GM18951 (cell line): ENCODE measurements at regions not wholly inside any gene's neighbourhood (a gene's known extent, or its start where the extent isn't known, plus 50 kb on each side); places are given as distances from the start of the nearest gene placed in this dataset.

Source experiments
- POLR2A ChIP-seq: IDR thresholded peaks from 4 replicates; pipeline ENCODE4 v1.6.1; 2011; ENCODE audit warnings: mild to moderate bottlenecking; ENCODE audit not compliant: insufficient read length, insufficient read depth; ENCODE audit errors: extremely low read depth
- in situ Hi-C: fragments of 300-500 bp; cut with MboI; formaldehyde crosslinking; loops from one replicate; pipeline ENCODE4 v1.12.0; 2022; ENCODE audit warnings: low sequenced_read_pairs, mixed read lengths, inconsistent platforms; ENCODE audit not compliant: unreplicated experiment

DNA sequence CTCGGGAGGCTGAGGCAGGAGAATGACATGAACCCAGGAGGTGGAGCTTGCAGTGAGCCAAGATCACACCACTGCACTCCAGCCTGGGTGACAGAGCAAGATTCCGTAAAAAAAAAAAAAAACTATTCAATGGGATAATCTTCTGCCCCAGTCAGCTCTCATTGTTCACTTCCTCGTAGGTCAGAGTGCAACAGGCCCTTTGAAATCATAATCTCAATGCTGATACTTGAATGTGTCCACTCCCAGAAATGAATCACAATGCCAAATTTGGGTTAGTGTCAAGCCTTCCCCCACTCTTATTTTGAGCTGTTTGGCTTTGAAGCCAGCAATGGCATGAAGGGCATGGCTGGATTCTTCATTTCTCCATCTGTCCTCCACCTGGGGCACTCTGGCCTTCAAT, 610.3 kb upstream of the KLF4 start:
- TF ChIP-seq POLR2A: no peak
- in situ Hi-C loops: no loop called here

DNA sequence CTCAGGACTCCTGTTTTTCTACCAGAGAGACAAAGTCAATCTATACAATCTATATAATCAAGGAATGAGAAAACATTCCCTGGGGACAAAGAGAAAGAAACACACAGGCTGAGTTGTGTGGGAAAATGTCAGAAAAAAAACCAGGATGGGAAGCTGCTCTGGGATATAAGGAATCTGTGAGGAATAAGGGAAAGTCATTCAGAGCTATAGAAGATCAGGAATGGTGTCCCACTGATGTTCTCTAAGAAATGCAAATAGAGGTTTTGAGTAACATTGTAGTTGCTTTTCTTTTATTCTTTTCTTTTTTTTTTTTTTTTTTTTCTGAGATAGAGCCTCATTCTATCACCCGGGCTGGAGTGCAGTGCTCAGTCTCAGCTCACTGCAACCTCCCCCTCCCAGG, 605.9 kb upstream of the KLF4 start:
- in situ Hi-C loops: no loop called here
- TF ChIP-seq POLR2A: no peak

DNA sequence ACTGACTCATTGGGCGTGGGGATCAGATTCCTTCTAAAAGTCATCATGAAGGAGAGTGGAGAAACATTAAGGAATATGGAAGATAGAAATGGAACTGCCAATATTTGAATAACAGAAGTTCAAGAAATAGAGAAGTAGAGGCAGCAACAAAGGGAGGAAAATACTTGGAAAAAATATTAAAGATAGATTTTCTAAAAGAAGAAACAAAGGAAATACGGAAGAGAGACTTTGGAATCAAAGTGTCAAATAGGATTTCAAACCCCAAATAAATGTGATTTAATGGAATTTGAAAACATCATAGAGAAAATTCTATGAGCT, 605.1 kb upstream of the KLF4 start:
- no peak for TF ChIP-seq POLR2A
- in situ Hi-C loops: no loop called here

DNA sequence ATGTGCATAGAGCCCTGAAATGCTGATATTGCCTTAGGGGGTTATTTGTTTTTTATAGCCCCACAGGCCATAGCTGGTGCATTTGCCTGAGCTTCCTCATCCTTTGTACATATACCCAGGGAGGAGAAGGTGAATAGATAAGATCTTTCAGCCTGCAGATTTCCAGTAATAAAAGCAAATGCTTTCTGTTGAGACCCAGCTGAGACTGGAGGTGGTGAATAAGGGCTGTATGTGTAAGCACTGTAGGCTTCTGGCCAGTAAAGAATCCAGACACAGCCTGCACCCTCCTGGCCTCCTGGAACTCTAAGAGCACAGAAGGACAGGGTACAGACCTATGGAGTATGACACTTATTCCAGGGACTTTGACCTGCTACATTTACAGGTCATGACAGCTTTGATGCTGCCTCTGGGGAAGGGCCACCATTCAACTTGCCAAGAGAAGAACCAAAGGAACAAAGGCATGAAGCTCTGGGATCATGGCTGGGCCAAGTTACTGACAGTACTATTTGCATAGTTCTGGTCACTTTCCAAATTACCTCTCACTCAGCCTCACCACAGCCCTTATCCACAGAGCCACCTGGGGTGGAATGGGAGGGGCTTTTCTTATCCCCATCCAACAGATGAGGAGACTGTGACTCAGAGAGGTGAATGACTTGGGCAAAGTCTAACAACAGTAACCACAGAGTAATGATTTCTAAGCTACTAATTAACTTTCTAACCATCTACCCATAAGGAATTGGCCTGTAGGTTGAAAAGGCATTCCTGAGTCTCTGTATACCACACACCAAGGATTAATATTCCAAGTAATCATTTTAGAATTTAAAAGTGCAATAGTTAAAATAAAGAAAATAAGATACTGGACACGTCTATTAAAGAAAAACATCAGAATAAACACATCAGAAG, 604.5 kb upstream of the KLF4 start:
- TF ChIP-seq POLR2A: no peak
- in situ Hi-C loops: no loop called here

DNA sequence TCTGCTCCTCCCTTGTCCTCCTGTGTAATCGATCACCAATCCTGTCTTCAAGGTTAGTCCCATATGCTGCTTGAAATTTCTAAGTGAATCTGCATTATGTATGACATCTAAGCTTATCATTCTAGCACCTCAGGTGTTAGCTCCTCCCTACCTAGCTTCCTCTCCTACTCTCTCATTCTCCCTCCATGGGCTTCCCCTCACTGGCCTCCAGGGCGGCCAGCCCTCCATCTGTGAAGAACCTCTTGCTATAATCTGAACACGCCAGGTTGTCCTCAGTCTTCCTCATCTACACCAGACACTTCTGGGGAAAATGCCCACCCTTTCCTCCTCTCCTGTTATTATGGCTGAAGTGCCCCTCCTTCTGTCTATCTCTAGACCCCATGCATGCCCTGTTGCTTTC, 599.3 kb upstream of the KLF4 start:
- no peak for TF ChIP-seq POLR2A
- in situ Hi-C loops: no loop called here

DNA sequence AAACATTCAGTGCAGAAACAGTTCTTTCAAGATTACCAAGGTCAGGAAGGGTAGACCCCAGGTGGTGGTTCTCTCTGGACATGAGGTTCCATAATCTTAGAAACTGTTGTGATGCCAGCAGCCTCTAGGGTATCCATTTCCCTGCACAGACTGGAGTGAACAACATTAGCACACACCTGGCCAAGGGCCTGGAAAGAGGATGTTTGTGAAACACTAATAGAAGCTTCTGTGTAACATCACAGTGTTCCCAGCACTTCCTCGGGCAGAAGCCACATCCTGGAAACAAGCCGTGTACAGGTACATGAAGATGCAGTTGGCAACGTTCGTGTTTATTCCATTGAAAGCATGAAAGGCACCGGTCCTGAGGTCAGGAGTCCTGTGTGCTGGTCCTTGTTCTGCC, 598.2 kb upstream of the KLF4 start:
- in situ Hi-C loops: no loop called here
- TF ChIP-seq POLR2A: no peak

DNA sequence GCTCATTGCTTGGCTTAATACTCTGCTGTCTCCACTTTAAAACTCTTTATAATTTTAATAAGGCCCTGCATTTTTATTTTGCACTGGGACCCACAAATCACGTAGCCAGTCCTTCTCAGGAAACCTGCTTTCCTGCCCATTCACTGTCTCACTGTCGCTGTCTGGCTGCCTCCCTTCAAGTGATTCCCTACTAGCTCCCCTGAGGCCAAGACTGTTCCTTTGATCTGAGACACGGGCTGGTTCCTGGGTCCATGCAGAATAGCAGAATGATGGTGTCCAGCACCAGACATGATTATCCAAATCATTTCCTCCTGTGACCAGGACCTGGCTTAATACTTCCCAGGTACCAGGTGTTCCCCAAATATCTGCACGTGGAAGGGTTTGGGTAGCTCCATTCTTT, 597.1 kb upstream of the KLF4 start:
- TF ChIP-seq POLR2A: no peak
- in situ Hi-C loops: no loop called here

DNA sequence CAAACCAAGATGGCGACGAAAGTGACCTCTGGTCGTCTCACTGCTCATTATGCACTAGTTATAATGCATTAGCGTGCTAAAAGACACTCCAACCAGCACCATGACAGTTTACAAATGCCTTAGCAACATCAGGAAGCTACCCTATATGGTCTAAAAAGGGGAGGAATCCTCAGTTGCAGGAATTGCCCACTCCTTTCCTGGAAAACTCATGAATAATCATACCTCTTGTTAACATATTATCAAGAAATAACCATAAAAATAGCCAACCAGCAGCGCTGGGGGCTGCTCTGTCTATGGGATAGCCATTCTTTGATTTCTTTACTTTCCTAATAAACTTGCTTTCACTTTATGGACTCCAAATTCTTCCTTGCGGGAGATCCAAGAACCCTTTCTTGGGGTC, 595.7 kb upstream of the KLF4 start:
- in situ Hi-C loops: no loop called here
- no peak for TF ChIP-seq POLR2A

DNA sequence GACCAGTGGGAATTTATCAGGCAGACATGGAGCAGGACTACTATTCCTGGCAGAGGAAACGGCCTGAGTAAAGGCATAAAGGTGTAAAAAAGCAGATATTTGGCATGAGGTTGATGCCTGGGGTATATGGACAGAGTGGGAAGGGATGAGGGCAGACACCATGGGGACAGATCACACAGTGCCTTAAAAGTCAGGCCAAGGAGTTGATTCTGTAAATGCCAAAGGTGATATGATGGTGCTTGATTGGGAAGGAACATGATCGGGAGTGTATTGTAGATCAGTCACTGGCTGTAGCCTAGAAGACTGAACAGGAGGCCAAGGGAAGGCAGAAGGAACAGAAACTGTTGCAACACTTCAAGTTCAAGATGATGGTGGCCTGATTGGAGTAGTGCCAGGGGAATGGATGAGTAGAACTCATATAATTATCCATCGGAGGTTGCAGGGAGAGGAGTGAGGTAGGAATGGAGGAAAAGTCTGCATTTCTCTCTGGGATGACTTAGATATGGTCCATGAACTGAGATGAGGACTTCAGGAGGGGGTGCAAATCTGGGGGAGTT, 594.3 kb upstream of the KLF4 start:
- no peak for TF ChIP-seq POLR2A
- in situ Hi-C loops: no loop called here

DNA sequence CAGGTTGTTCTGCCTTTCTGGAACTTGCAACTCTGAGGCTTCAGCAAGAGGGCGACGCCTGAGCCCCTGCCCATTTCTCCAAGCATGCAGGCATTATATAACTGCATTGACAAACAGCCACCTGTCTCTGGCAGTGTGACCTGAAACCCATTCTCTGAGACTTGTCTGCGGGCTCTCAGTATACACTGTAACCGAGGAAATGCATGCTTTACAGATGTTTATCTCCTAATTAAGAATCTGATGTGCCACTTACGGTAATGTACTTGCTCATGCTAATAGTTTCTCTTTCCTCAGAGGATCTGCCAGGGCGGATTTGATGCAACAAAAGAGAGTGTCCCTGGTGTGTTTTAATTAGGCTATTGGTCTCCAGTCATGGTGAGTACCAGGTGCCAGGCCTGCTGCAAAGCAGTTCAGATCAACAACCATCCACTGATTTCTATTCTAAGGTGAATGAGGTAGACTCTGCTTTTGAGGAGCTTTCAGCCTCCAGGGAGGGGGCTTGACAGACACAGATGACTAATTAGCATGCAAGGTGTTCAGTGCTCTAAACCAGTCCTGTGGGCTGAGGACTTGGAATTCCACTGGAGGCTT, 593.7 kb upstream of the KLF4 start:
- no peak for TF ChIP-seq POLR2A
- in situ Hi-C loops: no loop called here

DNA sequence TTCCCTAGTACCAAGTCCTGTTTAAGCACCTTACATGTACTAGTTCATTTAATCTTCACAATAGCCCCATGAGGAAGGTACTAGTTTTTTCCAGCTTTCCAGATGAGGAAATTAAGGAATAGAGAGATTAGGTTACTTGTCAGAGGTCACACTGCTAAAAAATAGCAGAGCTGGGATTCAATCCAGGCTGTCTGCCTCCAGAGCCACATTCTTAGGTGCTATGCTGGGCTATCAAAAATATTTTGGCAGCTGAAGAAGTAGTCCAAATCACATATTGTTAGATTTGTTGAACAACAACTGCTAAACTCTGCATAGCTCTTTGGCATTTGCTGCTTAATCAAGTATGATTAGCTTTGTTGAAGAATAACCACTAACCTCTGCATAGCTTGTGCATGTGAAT, 591.5 kb upstream of the KLF4 start:
- no peak for TF ChIP-seq POLR2A
- in situ Hi-C loops: no loop called here

DNA sequence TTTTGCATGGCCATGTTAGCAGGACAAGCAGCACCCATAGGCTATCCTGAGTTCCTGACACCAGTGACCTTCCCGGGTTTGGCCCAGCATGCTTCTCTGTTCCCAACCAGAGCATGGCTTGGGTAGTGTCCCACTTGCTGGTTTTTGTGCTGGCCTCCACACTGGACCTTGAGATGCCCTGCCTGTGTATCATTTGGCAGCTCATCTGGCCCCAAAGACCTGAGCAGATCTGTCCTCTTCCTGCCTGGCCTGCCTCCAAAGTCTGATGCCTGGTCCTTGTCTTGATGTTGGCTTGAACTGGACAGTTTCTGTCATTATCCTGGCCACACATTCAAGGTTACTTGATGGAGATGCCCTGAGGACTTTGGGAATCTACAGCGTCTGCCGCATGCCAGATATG, 590.7 kb upstream of the KLF4 start:
- in situ Hi-C loops: no loop called here
- no peak for TF ChIP-seq POLR2A

DNA sequence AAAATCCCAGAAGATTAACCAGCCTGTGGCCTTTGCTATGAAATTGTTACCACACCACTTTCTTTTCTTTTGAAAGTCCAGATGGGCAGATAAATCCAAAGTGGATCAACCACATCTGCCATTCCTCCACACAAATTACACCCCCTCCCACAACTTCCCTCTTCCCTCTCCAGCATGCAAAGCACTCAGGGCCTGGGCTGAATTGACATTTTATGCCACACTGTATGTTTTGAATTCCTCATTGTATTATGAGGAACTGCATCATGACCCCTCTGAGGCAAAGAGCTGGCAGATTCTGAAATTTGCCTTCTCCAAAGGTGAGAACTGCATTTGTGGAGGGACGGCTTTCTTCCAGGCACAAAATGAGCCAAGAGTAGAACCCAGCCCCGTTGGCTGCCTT, 589.2 kb upstream of the KLF4 start:
- no peak for TF ChIP-seq POLR2A
- in situ Hi-C loops: no loop called here

DNA sequence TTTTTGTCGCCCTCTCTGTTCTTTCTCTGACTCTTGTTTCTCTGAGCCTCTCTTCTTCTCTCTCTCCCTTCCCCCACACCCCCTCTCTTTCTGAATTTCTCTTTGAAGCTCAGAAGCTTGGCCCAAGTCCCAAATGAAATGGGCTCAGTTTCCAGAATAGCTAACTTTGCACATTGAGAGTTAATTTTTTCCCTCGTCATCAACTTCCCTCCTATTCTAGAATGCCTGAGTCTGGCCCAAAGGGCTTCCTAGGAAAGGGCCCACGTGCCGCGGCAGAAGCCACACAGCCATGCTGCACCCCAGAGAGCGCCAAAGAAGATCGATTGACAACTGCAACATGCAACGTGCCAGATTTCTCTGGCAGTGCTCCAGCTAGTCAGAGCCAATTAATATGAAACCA, 588.8 kb upstream of the KLF4 start:
- TF ChIP-seq POLR2A: no peak
- in situ Hi-C loops: no loop called here
